NCI-H1048 (cell line): ENCODE measurements at regions not wholly inside any gene's neighbourhood (a gene's known extent, or its start where the extent isn't known, plus 50 kb on each side); places are given as distances from the start of the nearest gene placed in this dataset.
"Not testable (repeated sequence)": the region's sequence is repeated elsewhere in the genome, so short reads cannot be mapped to it uniquely, and the experiment has no call there.

Source experiments
- DNase-seq: peaks from one replicate; lab custom pipeline; 2025; lab: John Stamatoyannopoulos, UW

DNA sequence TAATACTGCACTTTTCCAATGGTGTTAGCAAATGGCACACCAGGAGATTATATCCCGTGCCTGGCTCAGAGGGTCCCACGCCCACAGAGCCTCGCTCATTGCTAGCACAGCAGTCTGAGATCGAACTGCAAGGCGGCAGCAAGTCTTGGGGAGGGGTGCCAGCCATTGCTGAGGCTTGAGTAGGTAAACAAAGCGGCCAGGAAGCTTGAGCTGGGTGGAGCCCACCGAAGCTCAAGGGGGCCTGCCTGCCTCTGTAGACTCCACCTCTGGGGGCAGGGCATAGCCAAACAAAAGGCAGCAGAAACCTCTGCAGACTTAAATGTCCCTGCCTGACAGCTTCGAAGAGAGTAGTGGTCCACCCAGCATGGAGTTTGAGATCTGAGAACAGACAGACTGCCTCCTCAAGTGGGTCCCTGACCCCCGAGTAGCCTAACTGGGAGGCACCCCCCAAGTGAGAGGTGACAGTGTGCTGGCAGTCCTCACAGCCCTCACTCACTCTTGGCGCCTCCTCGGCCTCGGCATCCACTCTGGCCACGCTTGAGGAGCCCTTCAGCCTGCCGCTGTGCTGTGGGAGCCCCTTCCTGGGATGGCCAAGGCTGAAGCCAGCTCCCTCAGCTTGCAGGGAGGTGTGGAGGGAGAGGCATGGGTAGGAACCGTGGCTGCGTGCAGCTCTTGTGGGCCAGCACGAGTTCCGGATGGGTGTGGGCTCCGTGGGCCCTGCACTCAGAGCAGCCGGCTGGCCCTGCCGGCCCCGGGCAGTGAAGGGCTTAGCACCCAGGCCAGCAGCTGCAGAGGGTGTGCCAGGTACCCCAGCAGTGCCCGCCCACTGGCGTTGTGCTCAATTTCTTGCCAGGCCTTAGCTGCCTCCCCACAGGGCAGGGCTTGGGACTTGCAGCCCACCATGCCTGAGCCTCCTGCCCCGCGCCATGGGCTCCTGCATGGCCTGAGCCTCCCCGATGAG lies 188.0 kb downstream of the MMUT start:
- not testable (repeated sequence) for DNase-seq

GRCh38 chr6:49269190-49269589 lies 193.9 kb downstream of the MMUT start:
- DNase-seq: no peak

GRCh38 chr6:49264909-49265308 lies 198.1 kb downstream of the MMUT start:
- no peak for DNase-seq

GRCh38 chr6:49264496-49264895 lies 198.6 kb downstream of the MMUT start:
- no peak for DNase-seq

GRCh38 chr6:49257549-49257948 lies 205.5 kb downstream of the MMUT start:
- no peak for DNase-seq

DNA sequence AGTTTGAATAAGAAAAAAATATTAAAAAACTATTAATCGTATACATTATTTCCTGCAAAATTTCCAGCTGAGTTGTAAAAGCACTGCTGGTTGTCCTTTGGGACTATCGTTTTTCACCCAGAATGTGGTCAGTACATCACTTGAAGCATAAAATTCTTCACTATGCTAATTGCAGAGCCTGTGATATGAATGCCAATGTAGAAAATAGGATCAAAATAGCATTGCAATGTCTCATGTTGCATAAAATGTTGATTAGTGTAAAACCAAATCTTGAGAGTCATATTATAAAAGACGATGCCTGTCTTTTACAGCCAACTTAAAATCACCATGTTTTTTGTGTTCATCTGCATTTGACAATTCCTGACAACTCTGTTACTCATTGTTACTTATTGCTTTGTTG lies 207.7 kb downstream of the MMUT start:
- DNase-seq: no peak

DNA sequence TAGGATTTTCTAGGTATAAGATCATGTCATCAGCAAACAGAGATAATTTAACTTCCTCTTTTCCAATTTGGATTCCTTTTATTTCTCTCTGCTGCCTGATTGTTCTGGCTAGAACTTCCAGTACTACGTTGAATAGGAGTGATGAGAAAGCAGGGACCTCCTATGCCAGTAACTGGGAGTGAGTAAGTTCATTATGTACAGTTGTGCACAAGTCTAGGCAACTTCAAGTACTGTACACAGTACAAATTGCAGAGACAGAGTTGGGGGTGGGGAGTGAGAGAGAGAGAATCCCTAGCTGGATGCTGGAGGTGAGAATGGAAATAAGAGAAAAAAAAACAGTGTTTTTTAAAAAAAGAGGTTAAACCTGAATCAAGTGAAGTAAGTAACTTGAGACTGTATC lies 210.2 kb downstream of the MMUT start:
- DNase-seq: no peak

- no peak for DNase-seq
Observed at GRCh38 chr6:49233483-49233882, 229.6 kb downstream of the MMUT start.

DNA sequence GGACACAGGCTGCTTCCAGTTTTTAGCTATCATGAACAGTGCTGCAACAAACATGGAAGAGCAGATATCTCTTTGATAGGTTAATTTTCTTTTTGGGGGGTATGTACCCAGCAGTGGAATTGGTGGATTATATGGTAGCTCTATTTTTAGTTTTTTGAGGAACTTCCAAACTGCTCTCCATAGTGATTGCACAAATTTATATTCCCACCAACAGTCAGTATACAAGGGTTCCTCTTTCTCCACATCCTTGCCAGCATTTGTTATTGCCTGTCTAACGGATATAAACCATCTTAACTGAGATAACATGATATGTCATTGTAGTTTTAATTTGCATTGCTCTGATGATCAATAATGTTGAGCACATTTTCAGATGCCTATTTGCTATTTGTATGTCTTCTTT lies 237.6 kb downstream of the MMUT start:
- no peak for DNase-seq

DNA sequence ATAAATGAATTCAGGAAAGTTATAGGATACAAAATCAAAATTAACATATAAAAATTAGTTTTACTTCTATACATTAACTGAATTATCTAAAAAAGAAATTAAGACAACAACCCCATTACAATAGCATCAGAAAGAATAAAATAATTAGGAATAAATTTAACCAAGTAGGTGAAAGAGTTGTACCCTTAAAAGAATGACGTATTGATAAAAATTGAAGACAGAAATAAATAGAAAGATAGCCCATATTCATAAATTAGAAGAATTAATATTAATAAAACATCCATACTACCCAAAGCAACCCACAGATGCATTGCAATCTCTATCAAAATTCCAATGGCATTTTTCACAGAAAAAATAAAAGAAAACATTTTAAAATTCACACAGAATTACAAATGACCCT lies 242.8 kb downstream of the MMUT start:
- no peak for DNase-seq

GRCh38 chr6:49205526-49205925 lies 257.5 kb downstream of the MMUT start:
- DNase-seq: no peak

- DNase-seq: no peak
Observed at GRCh38 chr6:49202924-49203536, 260.0 kb downstream of the MMUT start.

DNA sequence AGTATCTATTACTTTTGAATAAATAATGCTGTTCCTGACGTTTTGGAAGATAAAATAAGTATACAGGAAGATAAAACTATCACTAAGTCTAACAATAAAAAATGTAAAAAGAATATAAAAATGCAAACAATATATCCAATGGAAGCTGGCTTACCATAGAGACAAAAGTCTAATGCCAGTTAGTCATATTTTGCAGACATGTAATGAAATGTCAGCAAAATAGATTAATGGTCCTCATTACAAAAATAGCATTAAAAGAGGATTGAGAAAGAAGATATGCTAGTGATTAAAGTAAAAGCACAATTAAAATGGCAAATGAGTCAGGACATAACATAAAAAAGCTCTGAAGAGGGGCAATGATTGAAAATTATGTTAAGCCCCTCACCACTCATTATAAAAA lies 265.0 kb downstream of the MMUT start:
- no peak for DNase-seq

GRCh38 chr6:49162379-49162778 lies 300.7 kb downstream of the MMUT start:
- DNase-seq: not testable (repeated sequence)

DNA sequence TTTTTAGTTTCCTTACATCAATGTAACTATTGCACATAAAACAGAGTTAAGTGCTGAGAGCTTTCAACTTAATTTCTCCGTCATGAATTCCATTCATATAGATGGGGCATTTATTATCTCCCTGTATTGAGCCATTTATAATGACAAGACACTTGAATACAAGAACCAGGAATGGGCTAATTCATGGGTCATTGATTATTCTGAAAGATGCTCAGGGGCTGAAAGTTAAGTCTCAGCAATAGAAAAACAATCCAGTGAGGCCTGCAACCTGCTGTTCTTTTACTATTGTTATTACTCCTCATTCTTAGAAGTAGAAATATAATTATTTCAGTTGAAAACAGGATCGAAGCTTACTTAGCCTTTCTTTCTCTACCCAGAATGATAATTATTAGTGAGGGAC lies 307.7 kb downstream of the MMUT start:
- no peak for DNase-seq

DNA sequence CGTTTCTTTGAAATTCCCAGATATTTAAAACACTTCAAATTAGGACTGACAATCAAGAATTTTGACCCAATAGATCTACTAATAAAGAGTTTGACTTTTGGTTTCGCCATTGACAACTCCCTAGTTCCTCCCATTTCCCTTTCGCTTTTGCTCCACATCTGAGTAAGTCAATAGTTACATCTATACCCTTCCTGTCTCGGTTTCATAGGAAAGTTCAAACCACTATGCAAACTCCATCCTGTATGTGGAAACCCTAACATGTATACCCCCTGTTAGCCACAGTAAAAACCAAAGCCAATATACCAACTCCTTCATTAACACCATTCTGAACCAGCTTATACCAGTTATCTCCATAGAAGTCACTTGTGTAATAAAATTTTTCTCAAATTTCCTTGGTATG lies 311.1 kb downstream of the MMUT start:
- no peak for DNase-seq

- DNase-seq: no peak
Observed at GRCh38 chr6:49151461-49151860, 311.6 kb downstream of the MMUT start.

DNA sequence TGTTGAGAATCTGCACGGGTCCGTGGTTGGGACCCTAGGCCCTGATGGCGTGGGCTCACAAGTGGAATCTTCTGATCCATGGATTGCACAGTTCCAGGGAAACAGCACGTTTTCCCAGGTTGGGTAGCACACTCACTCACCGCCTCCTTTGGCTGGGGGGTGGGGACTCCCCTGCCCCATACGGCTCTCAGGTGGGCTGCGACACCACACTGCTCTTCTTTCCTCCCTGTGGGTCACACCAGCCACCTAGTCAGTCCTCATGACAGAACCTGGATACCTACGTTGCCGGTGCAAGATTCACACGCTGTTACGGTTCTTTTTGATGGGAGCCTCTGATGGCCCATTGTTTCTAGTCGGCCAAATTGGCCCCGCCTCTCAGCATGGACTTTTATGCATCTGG lies 312.0 kb downstream of the MMUT start:
- DNase-seq: no peak

- no peak for DNase-seq
Observed at GRCh38 chr6:49145280-49145679, 317.8 kb downstream of the MMUT start.

- no peak for DNase-seq
Observed at GRCh38 chr6:49142421-49143151, 320.5 kb downstream of the MMUT start.

GRCh38 chr6:49121970-49122369 lies 341.1 kb downstream of the MMUT start:
- no peak for DNase-seq

DNA sequence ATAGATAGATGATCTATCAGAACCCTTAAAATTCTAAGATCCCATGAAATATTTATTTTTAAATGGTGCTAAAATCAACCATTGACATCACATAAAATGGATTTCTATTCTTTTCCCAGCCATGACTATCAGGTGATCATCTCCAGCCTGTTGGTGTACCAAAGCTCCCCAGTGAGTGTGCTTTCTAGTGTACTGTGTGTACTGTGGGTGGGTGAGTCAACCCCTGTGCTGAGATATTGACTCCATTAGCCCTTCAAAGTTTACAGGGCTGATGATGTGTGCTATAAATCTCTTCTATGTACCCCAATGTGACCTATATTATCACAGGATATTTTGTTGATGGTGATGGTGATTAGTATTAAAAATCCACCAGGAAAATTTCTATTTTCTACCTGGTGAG lies 344.6 kb downstream of the MMUT start:
- no peak for DNase-seq

DNA sequence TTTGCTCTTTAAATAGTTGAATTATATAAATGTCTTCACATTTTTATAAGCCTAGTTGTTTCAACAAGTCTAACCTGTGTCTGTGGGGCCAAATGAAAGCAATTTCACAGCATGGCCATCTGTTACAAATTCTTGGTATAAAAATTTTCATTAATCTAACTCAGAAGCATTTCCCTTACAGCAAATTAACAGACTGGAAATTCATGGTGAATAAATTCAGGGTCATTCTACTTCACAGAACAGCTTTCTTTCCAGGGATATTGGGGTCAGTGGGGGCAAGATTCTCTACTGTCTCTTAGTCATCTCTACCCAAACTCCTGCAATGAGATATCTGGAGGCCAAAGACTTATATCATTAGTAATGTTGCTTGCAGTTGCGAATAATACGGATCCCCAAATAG lies 352.1 kb downstream of the MMUT start:
- no peak for DNase-seq
